GM23338 (cell line): ENCODE measurements at regions not wholly inside any gene's neighbourhood (a gene's known extent, or its start where the extent isn't known, plus 50 kb on each side); places are given as distances from the start of the nearest gene placed in this dataset.

ENCODE experiments used
- CREB1 ChIP-seq: fragments of 250-450 bp; sonication (Bioruptor Pico); IDR thresholded peaks from 2 replicates; pipeline ENCODE4 v1.5.0; 2020; ENCODE audit warnings: low read depth, mild to moderate bottlenecking, moderate library complexity
- EZH2 ChIP-seq: fragments of 200-600 bp; sonication (generic); IDR thresholded peaks from one replicate; pipeline ENCODE4 v1.8.0; 2017; ENCODE audit warnings: antibody characterized with exemption, mild to moderate bottlenecking, low read depth; ENCODE audit not compliant: unreplicated experiment
- EZH2phosphoT487 ChIP-seq: fragments of 200-600 bp; sonication (generic); IDR thresholded peaks from one replicate; pipeline ENCODE4 v1.8.1; 2018; ENCODE audit warnings: antibody characterized with exemption; ENCODE audit not compliant: unreplicated experiment
- JUNB ChIP-seq: IDR thresholded peaks from one replicate; pipeline ENCODE4 v1.6.1; 2016; ENCODE audit warnings: antibody characterized with exemption; ENCODE audit not compliant: unreplicated experiment
- POLR2AphosphoS5 ChIP-seq: IDR thresholded peaks from 2 replicates; pipeline ENCODE4 v1.6.1; 2016; ENCODE audit warnings: antibody characterized with exemption, low read depth
- TF ChIP-seq, protein P1 (sequence below), 2 experiments: fragments of 200-600 bp in 1 of 2; sonication (generic) in 1 of 2; conservative IDR thresholded peaks; 2 replicates each; pipeline versions ENCODE4 v1.5.1 to v1.6.1; 2016 to 2017; ENCODE audit warnings: antibody characterized with exemption in 2 of 2, low read depth in 2 of 2, mild to moderate bottlenecking in 2 of 2, moderate library complexity in 1 of 2
- TF ChIP-seq, protein P2 (sequence below): IDR thresholded peaks from one replicate; pipeline ENCODE4 v1.6.1; 2018; ENCODE audit warnings: antibody characterized with exemption; ENCODE audit not compliant: unreplicated experiment

DNA sequence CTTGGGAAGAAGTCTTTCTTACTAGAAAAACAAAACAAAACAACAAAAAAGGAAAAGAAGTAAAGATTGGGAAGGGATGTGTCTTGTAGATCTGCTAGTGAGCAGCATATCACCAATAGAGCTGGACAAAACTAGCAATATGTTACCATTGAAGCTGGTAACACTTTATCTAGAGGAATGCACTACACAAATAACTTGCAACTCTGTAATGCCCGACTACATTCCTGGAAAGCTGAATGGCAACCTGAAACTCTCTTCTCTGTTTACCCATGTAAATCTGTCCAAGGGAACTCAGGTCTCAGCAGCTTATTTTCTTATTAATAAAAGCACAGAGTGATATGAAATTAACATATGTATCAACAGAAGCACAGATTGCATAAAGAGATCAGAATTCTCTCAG is 624.4 kb downstream of the KCNH5 start:
- TF ChIP-seq POLR2AphosphoS5 = no peak
- no peak for TF ChIP-seq EZH2
- no peak for TF ChIP-seq CREB1
- TF ChIP-seq, protein P1, sequence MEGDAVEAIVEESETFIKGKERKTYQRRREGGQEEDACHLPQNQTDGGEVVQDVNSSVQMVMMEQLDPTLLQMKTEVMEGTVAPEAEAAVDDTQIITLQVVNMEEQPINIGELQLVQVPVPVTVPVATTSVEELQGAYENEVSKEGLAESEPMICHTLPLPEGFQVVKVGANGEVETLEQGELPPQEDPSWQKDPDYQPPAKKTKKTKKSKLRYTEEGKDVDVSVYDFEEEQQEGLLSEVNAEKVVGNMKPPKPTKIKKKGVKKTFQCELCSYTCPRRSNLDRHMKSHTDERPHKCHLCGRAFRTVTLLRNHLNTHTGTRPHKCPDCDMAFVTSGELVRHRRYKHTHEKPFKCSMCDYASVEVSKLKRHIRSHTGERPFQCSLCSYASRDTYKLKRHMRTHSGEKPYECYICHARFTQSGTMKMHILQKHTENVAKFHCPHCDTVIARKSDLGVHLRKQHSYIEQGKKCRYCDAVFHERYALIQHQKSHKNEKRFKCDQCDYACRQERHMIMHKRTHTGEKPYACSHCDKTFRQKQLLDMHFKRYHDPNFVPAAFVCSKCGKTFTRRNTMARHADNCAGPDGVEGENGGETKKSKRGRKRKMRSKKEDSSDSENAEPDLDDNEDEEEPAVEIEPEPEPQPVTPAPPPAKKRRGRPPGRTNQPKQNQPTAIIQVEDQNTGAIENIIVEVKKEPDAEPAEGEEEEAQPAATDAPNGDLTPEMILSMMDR (conservative IDR thresholded peaks at IDR 0.05; ENCODE audit: low read depth in 2 of 2) = no peak
- TF ChIP-seq JUNB = no peak
- TF ChIP-seq EZH2phosphoT487 = no peak
- TF ChIP-seq, protein P2, sequence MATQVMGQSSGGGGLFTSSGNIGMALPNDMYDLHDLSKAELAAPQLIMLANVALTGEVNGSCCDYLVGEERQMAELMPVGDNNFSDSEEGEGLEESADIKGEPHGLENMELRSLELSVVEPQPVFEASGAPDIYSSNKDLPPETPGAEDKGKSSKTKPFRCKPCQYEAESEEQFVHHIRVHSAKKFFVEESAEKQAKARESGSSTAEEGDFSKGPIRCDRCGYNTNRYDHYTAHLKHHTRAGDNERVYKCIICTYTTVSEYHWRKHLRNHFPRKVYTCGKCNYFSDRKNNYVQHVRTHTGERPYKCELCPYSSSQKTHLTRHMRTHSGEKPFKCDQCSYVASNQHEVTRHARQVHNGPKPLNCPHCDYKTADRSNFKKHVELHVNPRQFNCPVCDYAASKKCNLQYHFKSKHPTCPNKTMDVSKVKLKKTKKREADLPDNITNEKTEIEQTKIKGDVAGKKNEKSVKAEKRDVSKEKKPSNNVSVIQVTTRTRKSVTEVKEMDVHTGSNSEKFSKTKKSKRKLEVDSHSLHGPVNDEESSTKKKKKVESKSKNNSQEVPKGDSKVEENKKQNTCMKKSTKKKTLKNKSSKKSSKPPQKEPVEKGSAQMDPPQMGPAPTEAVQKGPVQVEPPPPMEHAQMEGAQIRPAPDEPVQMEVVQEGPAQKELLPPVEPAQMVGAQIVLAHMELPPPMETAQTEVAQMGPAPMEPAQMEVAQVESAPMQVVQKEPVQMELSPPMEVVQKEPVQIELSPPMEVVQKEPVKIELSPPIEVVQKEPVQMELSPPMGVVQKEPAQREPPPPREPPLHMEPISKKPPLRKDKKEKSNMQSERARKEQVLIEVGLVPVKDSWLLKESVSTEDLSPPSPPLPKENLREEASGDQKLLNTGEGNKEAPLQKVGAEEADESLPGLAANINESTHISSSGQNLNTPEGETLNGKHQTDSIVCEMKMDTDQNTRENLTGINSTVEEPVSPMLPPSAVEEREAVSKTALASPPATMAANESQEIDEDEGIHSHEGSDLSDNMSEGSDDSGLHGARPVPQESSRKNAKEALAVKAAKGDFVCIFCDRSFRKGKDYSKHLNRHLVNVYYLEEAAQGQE = no peak
